ENCODE measurements at regions not wholly inside any gene's neighbourhood (a gene's known extent, or its start where the extent isn't known, plus 50 kb on each side); places are given as distances from the start of the nearest gene placed in this dataset.

GRCh38 chr20:20869161-20869775, 156.8 kb upstream of the RALGAPA2 start:
- no peaks in the 10 kb centered on the region for H3K27me3 ChIP-seq
- TF ChIP-seq POLR2A (IDR thresholded peaks at IDR 0.05): no peak
- H3K27ac ChIP-seq: no peak overlapping the region
- H3K9me3 ChIP-seq: no peaks in the 10 kb centered on the region
- H3K4me3 ChIP-seq: no peak overlapping the region
- intact Hi-C loops (cut with DNase I; ENCODE audit: low total_unique reads): loop anchor here (10.0 kb wide), 1 partner anchor 636 kb away; no protein-coding TSS in a partner anchor
- no peaks in the 10 kb centered on the region for H3K36me3 ChIP-seq
- no peak for DNase-seq
- H3K4me1 ChIP-seq: no peaks in the 10 kb centered on the region

GRCh38 chr20:20864351-20865096, 152.1 kb upstream of the RALGAPA2 start:
- Histone ChIP-seq H3K9me3 (no peaks in the 10 kb centered on the region), H3K4me3 (no peak overlapping the region), H3K27ac (no peak overlapping the region), H3K27me3 (no peaks in the 10 kb centered on the region), H3K36me3 (no peaks in the 10 kb centered on the region), H3K4me1 (no peaks in the 10 kb centered on the region)
- no peak for DNase-seq
- peak in 2 of 4 experiments; percentile 27 to 29 for TF ChIP-seq CTCF (IDR thresholded peaks at IDR 0.05)
- TF ChIP-seq POLR2A (IDR thresholded peaks at IDR 0.05): no peak
- intact Hi-C loops (cut with DNase I; ENCODE audit: low total_unique reads): loop anchor here (10.0 kb wide), 1 partner anchor 640 kb away; no protein-coding TSS in a partner anchor

GRCh38 chr20:20860078-20860806, 147.8 kb upstream of the RALGAPA2 start:
- no peaks in the 10 kb centered on the region for H3K9me3 ChIP-seq
- no peak overlapping the region for H3K4me3 ChIP-seq
- peak; percentile 74 to 75 for DNase-seq
- no peaks in the 10 kb centered on the region for H3K27me3 ChIP-seq
- intact Hi-C loops (cut with DNase I; ENCODE audit: low total_unique reads): loop anchor here (10.0 kb wide), 1 partner anchor 645 kb away; no protein-coding TSS in a partner anchor
- H3K4me1 ChIP-seq: no peaks in the 10 kb centered on the region
- H3K36me3 ChIP-seq: no peaks in the 10 kb centered on the region
- TF ChIP-seq CTCF (IDR thresholded peaks at IDR 0.05): peak; percentile 70 to 83 (median 79)
- no peak for TF ChIP-seq POLR2A (IDR thresholded peaks at IDR 0.05)
- no peak overlapping the region for H3K27ac ChIP-seq

GRCh38 chr20:20859510-20859909, 147.1 kb upstream of the RALGAPA2 start:
- H3K4me1 ChIP-seq: no peaks in the 10 kb centered on the region
- DNase-seq: no peak
- no peaks in the 10 kb centered on the region for H3K27me3 ChIP-seq
- no peak overlapping the region for H3K4me3 ChIP-seq
- no peak overlapping the region for H3K27ac ChIP-seq
- intact Hi-C loops (cut with DNase I; ENCODE audit: low total_unique reads): no loop called here
- H3K36me3 ChIP-seq: no peaks in the 10 kb centered on the region
- TF ChIP-seq POLR2A (IDR thresholded peaks at IDR 0.05): no peak
- no peak for TF ChIP-seq CTCF (IDR thresholded peaks at IDR 0.05)
- no peaks in the 10 kb centered on the region for H3K9me3 ChIP-seq

GRCh38 chr20:20856956-20857355, 144.5 kb upstream of the RALGAPA2 start:
- no peak for DNase-seq
- Histone ChIP-seq H3K4me3 (no peak overlapping the region), H3K9me3 (no peaks in the 10 kb centered on the region), H3K36me3 (no peaks in the 10 kb centered on the region), H3K27me3 (no peaks in the 10 kb centered on the region), H3K27ac (no peak overlapping the region), H3K4me1 (no peaks in the 10 kb centered on the region)
- TF ChIP-seq POLR2A (IDR thresholded peaks at IDR 0.05) (no peak), CTCF (IDR thresholded peaks at IDR 0.05) (no peak)
- intact Hi-C loops (cut with DNase I; ENCODE audit: low total_unique reads): no loop called here
